GM21360 (cell line): ENCODE measurements at regions not wholly inside any gene's neighbourhood (a gene's known extent, or its start where the extent isn't known, plus 50 kb on each side); places are given as distances from the start of the nearest gene placed in this dataset.

Experiments used
- ATAC-seq: cut with Tn5 transposase; IDR thresholded peaks from one replicate; pipeline ENCODE4 v1.9.1; 2021; ENCODE audit warnings: mild to moderate bottlenecking, moderate library complexity; ENCODE audit not compliant: unreplicated experiment

- ATAC-seq: no peak
These were observed 65.9 kb upstream of the NEBL start for GRCh38 chr10:20963056-20963455.

GRCh38 chr10:20962165-20962564 lies 65.1 kb upstream of the NEBL start:
- no peak for ATAC-seq

- no peak for ATAC-seq
These were observed 62.1 kb upstream of the NEBL start for GRCh38 chr10:20959242-20959641.

- no peak for ATAC-seq
These were observed 61.7 kb upstream of the NEBL start for GRCh38 chr10:20958764-20959163.

GRCh38 chr10:20958225-20958624 lies 61.1 kb upstream of the NEBL start:
- no peak for ATAC-seq

GRCh38 chr10:20957744-20958143 lies 60.6 kb upstream of the NEBL start:
- no peak for ATAC-seq

- ATAC-seq: no peak
These were observed 59.7 kb upstream of the NEBL start for GRCh38 chr10:20956843-20957242.

GRCh38 chr10:20955355-20955893 lies 58.3 kb upstream of the NEBL start:
- no peak for ATAC-seq

GRCh38 chr10:20954519-20954918 lies 57.4 kb upstream of the NEBL start:
- no peak for ATAC-seq

GRCh38 chr10:20953120-20953519 lies 56.0 kb upstream of the NEBL start:
- ATAC-seq: no peak

GRCh38 chr10:20949967-20950366 lies 52.9 kb upstream of the NEBL start:
- no peak for ATAC-seq

- no peak for ATAC-seq
These were observed 51.7 kb upstream of the NEBL start for GRCh38 chr10:20948686-20949327.
